HG03139 (cell line): ENCODE measurements at regions not wholly inside any gene's neighbourhood (a gene's known extent, or its start where the extent isn't known, plus 50 kb on each side); places are given as distances from the start of the nearest gene placed in this dataset.

Source experiments
- ATAC-seq: cut with Tn5 transposase; IDR thresholded peaks from one replicate; pipeline ENCODE4 v1.9.1; 2021; ENCODE audit not compliant: unreplicated experiment

- ATAC-seq, result no peak
These were observed 885.1 kb downstream of the ZPLD1 start for GRCh38 chr3:103319912-103320311.

- no peak for ATAC-seq
These were observed 902.5 kb downstream of the ZPLD1 start for GRCh38 chr3:103337179-103337845.

GRCh38 chr3:103341078-103341606 is 906.3 kb downstream of the ZPLD1 start:
- ATAC-seq, result no peak

GRCh38 chr3:103342205-103342731 is 907.5 kb downstream of the ZPLD1 start:
- no peak for ATAC-seq

GRCh38 chr3:103349760-103350159 is 914.9 kb downstream of the ZPLD1 start:
- no peak for ATAC-seq

- no peak for ATAC-seq
These were observed 930.7 kb downstream of the ZPLD1 start for GRCh38 chr3:103365467-103365866.

- no peak for ATAC-seq
These were observed 932.7 kb downstream of the ZPLD1 start for GRCh38 chr3:103367481-103367880.

- no peak for ATAC-seq
These were observed 936.6 kb downstream of the ZPLD1 start for GRCh38 chr3:103371411-103371810.

- ATAC-seq, result no peak
These were observed 937.2 kb downstream of the ZPLD1 start for GRCh38 chr3:103372031-103372430.

GRCh38 chr3:103380391-103380790 is 945.6 kb downstream of the ZPLD1 start:
- no peak for ATAC-seq

- no peak for ATAC-seq
These were observed 946.7 kb downstream of the ZPLD1 start for GRCh38 chr3:103381296-103382079.

GRCh38 chr3:103385961-103386656 is 951.3 kb downstream of the ZPLD1 start:
- ATAC-seq, result no peak

GRCh38 chr3:103388214-103388613 is 953.4 kb downstream of the ZPLD1 start:
- no peak for ATAC-seq

- ATAC-seq, result no peak
These were observed 954.5 kb downstream of the ZPLD1 start for GRCh38 chr3:103389356-103389755.

GRCh38 chr3:103393395-103394186 is 958.8 kb downstream of the ZPLD1 start:
- ATAC-seq, result no peak

- ATAC-seq, result no peak
These were observed 968.4 kb downstream of the ZPLD1 start for GRCh38 chr3:103403191-103403590.

GRCh38 chr3:103406320-103406850 is 971.6 kb downstream of the ZPLD1 start:
- ATAC-seq, result no peak

- ATAC-seq, result no peak
These were observed 975.4 kb downstream of the ZPLD1 start for GRCh38 chr3:103410231-103410630.

- ATAC-seq, result no peak
These were observed 986.6 kb downstream of the ZPLD1 start for GRCh38 chr3:103421460-103421859.

GRCh38 chr3:103437883-103438282 is 1003.1 kb downstream of the ZPLD1 start:
- no peak for ATAC-seq
